ENCODE measurements at regions not wholly inside any gene's neighbourhood (a gene's known extent, or its start where the extent isn't known, plus 50 kb on each side); places are given as distances from the start of the nearest gene placed in this dataset.

DNA sequence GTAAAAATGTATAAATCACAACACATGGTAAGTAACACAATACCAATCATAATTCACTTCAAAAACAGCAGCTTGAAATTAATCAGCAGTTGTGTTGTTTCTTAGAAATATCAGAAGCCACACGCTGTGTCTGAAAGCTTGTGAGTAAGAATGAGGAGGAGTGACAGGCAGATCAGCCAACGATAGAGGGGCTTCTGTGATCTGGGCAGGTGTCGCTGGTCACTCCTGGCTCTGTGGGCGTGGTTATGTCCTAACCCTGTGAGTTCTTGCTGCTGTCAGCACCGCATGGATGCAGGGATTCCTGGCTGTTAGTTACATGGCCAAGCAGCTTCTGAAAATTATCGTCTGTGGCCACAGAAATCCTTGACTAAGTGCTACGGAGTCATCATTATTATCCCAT, 123.4 kb downstream of the SLC25A47 start:
- intact Hi-C loops (cut with micrococcal nuclease): loop anchor here (10.0 kb wide), 1 partner anchor 198 kb away; no protein-coding TSS in a partner anchor
- TF ChIP-seq, protein P1, sequence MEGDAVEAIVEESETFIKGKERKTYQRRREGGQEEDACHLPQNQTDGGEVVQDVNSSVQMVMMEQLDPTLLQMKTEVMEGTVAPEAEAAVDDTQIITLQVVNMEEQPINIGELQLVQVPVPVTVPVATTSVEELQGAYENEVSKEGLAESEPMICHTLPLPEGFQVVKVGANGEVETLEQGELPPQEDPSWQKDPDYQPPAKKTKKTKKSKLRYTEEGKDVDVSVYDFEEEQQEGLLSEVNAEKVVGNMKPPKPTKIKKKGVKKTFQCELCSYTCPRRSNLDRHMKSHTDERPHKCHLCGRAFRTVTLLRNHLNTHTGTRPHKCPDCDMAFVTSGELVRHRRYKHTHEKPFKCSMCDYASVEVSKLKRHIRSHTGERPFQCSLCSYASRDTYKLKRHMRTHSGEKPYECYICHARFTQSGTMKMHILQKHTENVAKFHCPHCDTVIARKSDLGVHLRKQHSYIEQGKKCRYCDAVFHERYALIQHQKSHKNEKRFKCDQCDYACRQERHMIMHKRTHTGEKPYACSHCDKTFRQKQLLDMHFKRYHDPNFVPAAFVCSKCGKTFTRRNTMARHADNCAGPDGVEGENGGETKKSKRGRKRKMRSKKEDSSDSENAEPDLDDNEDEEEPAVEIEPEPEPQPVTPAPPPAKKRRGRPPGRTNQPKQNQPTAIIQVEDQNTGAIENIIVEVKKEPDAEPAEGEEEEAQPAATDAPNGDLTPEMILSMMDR (IDR thresholded peaks at IDR 0.05; ENCODE audit: borderline replicate concordance): no peak
- H3K36me3 ChIP-seq: no peaks in the 10 kb centered on the region

DNA sequence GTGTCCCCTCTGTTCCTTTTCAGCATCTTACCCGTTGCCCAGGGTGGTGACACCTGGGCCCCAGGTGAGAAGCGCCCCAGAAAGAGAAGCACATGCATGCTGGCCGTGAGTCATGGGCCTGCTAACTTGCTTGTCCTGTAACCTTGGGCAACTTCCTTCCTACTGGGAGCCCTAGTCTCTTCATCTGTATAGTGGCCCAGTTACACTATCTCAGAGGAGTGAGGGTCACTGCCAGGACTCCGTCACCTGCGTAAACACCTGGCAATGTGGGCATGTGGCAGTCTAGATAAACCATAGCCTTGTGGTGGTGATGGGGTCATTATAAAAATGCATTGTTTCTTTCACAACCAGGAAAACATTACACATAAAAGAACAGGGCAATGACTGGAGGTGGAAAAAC, 125.2 kb downstream of the SLC25A47 start:
- DNase-seq: no peak
- Histone ChIP-seq H3K4me3 (no peak overlapping the region), H3K4me1 (no peaks in the 10 kb centered on the region), H3K27ac (replicated peaks) (no peak overlapping the region), H3K36me3 (no peaks in the 10 kb centered on the region), H3K9me3 (replicated peaks) (no peaks in the 10 kb centered on the region), H3K27me3 (ENCODE audit: low read depth) (no peaks in the 10 kb centered on the region)
- TF ChIP-seq, protein P1 (IDR thresholded peaks at IDR 0.05; ENCODE audit: borderline replicate concordance): no peak
- intact Hi-C loops (cut with micrococcal nuclease): loop anchor here (10.0 kb wide), 1 partner anchor 196 kb away; no protein-coding TSS in a partner anchor

More for the DNA sequence above, 123.4 kb downstream of the SLC25A47 start:
- Histone ChIP-seq H3K4me3 (no peak overlapping the region), H3K4me1 (peaks cover 9% of the 10 kb centered on the region), H3K27me3 (ENCODE audit: low read depth) (no peaks in the 10 kb centered on the region), H3K27ac (replicated peaks) (no peak overlapping the region), H3K9me3 (replicated peaks) (no peaks in the 10 kb centered on the region)
- no peak for DNase-seq

DNA sequence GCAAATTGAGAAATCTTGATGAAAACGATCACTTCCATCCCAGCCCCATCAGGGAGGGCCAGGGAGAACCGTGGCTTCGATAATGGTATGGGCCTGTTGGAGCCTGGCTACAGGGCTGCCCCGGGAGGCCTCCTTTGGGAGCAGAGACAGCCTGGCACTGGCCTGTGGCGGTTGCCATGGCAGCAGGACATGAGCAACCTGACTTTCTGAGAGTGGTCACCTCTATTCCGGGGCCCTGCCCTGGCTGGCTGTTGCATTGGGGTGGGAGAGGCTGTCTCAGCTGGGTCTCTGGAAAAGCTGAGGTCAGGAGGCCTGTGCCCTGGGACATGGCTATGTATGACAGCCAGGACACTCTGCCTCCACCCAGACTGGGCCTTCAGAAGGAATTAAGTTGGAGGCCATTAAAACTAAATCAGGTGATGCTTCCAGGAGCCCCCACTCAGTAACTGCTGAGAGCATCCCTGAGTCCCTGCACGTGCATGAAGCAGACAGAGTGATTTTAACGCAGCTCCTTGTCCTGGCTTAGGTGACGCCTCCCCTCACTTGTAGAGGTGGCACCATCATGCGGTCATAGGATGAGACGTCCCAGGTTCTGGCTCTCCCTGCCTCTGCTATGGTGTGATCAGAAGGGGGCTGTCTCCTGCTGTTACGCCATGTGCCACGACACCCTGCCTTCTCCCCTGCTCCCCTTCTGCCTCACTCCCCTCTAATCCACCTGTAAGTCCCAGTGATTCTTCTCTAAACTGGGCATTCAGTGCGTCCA, 126.3 kb downstream of the SLC25A47 start:
- H3K4me1 ChIP-seq: no peaks in the 10 kb centered on the region
- no peak overlapping the region for H3K27ac ChIP-seq (replicated peaks)
- intact Hi-C loops (cut with micrococcal nuclease): loop anchor here (10.0 kb wide), 1 partner anchor 195 kb away; no protein-coding TSS in a partner anchor
- H3K36me3 ChIP-seq: no peaks in the 10 kb centered on the region
- no peaks in the 10 kb centered on the region for H3K9me3 ChIP-seq (replicated peaks)
- no peaks in the 10 kb centered on the region for H3K27me3 ChIP-seq (ENCODE audit: low read depth)
- DNase-seq: no peak
- TF ChIP-seq, protein P1 (IDR thresholded peaks at IDR 0.05; ENCODE audit: borderline replicate concordance): no peak
- no peak overlapping the region for H3K4me3 ChIP-seq

DNA sequence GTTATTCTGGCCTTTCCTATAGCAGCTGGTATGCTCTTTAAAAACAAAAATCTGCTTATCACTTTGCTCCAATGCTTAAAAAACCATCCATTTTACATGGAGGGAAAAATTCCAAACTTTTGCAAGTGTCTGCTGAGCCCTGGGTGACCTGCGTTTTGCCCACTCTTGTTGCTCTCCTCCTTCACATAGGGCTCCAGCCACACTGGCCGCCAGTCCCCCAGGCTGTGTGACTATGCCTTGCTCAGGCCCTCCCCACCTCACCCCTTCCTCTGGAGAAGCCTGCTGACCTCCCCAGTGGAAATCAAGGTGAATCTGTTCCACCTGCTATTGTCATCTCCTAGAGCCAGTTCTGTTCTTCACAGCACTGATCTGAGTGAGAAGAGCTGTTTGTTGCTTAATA, 126.9 kb downstream of the SLC25A47 start:
- intact Hi-C loops (cut with micrococcal nuclease): no loop called here
- no peak overlapping the region for H3K27ac ChIP-seq (replicated peaks)
- H3K9me3 ChIP-seq (replicated peaks): no peaks in the 10 kb centered on the region
- H3K4me1 ChIP-seq: no peaks in the 10 kb centered on the region
- TF ChIP-seq, protein P1 (IDR thresholded peaks at IDR 0.05; ENCODE audit: borderline replicate concordance): no peak
- no peaks in the 10 kb centered on the region for H3K27me3 ChIP-seq (ENCODE audit: low read depth)
- no peaks in the 10 kb centered on the region for H3K36me3 ChIP-seq
- DNase-seq: no peak
- no peak overlapping the region for H3K4me3 ChIP-seq

DNA sequence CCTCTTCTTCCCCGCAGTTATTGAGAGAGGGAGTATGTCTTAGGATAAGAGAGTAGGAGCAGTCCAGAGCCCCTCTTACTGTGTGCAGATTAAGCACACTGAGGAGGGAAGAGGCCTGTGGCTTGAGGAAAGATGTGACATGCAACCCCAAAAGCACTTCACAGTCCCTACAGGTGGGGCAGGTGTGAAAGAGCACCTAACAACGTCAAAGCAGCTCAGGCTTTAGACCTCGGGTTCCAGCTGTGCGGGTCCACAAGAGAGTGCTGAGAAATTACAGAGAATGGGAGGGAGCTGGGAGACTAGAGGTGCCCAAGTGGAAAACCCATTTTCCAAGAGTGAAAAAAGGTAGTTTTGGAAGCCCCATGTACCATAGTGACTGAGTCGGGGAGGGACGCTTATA, 127.6 kb downstream of the SLC25A47 start:
- DNase-seq: no peak
- no peaks in the 10 kb centered on the region for H3K27me3 ChIP-seq (ENCODE audit: low read depth)
- TF ChIP-seq, protein P1 (IDR thresholded peaks at IDR 0.05; ENCODE audit: borderline replicate concordance): no peak
- no peak overlapping the region for H3K27ac ChIP-seq (replicated peaks)
- H3K4me3 ChIP-seq: no peak overlapping the region
- H3K4me1 ChIP-seq: no peaks in the 10 kb centered on the region
- H3K36me3 ChIP-seq: no peaks in the 10 kb centered on the region
- H3K9me3 ChIP-seq (replicated peaks): no peaks in the 10 kb centered on the region
- intact Hi-C loops (cut with micrococcal nuclease): no loop called here

Measured in left ventricle myocardium inferior (tissue), 1 donor.